Mucosa of stomach (tissue), 1 donor: ENCODE measurements at regions not wholly inside any gene's neighbourhood (a gene's known extent, or its start where the extent isn't known, plus 50 kb on each side); places are given as distances from the start of the nearest gene placed in this dataset.
"Not testable (repeated sequence)": the region's sequence is repeated elsewhere in the genome, so short reads cannot be mapped to it uniquely, and the experiment has no call there.

Experiments used
- H3K27me3 ChIP-seq: one replicate; pipeline ENCODE4 v1.7.0; 2013; ENCODE audit warnings: mild to moderate bottlenecking, low read length; ENCODE audit not compliant: control insufficient read depth, insufficient read depth
- H3K36me3 ChIP-seq: one replicate; pipeline ENCODE4 v1.7.0; 2013; ENCODE audit warnings: low read length; ENCODE audit not compliant: control insufficient read depth, insufficient read depth
- H3K4me1 ChIP-seq: one replicate; pipeline ENCODE4 v1.7.0; 2013; ENCODE audit warnings: mild to moderate bottlenecking, low read length; ENCODE audit not compliant: control insufficient read depth, insufficient read depth
- H3K4me3 ChIP-seq: one replicate; pipeline ENCODE4 v1.7.0; 2013; ENCODE audit warnings: low read length
- H3K9ac ChIP-seq: one replicate; pipeline ENCODE4 v1.7.0; 2013; ENCODE audit warnings: mild to moderate bottlenecking, low read length, moderate library complexity
- H3K9me3 ChIP-seq: one replicate; pipeline ENCODE4 v1.7.0; 2013; ENCODE audit warnings: mild to moderate bottlenecking, low read length, moderate library complexity; ENCODE audit not compliant: control insufficient read depth
- donor health status: Pancreatic carcinoma.

DNA sequence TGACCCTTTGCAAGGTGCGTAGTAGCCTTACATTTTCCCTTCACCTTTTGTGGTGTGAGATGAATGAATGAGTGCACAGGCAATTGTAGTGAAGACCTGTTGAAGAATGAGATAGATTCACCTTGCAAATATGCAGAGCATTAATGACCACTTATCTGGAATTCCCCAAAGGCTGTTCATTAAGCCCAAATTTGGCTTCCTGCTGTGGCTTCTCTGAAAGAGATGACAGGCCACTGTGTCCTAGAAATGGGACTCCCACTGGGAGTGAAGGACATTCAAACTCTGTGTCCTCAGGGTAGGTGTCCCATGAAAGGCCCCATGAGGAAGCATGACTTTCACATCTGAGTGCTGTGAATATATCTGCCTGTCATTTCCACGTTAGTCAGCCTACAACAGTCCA lies 1821.8 kb upstream of the PIK3C3 start:
- Histone ChIP-seq H3K9ac (no peak overlapping the region), H3K9me3 (no peaks in the 10 kb centered on the region), H3K4me1 (no peaks in the 10 kb centered on the region), H3K36me3 (no peaks in the 10 kb centered on the region), H3K27me3 (no peaks in the 10 kb centered on the region), H3K4me3 (no peak overlapping the region)

DNA sequence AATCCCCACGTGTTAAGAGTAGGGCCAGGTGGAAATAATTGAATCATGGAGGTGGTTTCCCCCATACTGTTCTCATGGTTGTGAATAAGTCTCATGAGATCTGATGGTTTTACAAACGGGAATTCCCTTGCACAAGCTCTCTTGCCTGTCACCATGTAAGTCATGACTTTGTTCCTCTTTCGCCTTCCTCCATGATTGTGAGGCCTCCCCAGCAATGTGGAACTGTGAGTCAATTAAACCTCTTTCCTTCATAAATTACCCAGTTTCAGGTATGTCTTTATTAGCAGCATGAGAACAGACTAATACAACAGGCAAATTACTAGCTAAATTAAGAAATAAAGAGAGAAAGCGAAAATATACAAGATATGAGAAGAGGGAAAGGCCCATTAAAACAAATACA lies 1822.6 kb upstream of the PIK3C3 start:
- H3K4me3 ChIP-seq, H3K4me1 ChIP-seq, H3K27me3 ChIP-seq, H3K9me3 ChIP-seq, H3K9ac ChIP-seq, H3K36me3 ChIP-seq: not testable (repeated sequence)

DNA sequence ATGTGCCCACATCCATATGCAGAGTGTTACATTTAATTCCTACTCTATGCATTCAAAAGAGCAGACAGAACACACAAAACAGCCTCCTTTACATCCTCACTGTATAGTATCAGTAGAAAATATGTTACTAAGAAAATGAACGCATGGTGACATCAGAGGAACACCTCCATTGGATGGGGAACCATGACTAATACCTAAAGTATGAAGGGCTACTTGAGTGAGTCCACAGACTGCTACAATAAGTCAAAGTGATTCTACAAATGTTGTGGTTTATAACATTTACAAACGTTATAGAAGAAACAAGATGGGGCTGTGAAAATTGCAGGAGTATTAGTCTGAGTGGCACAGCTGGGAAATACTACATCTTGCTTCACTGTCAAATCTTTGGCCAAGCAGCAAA lies 1830.9 kb upstream of the PIK3C3 start:
- H3K4me1 ChIP-seq, result no peaks in the 10 kb centered on the region
- H3K9ac ChIP-seq, result no peak overlapping the region
- no peaks in the 10 kb centered on the region for H3K9me3 ChIP-seq
- no peaks in the 10 kb centered on the region for H3K36me3 ChIP-seq
- H3K4me3 ChIP-seq, result no peak overlapping the region
- no peaks in the 10 kb centered on the region for H3K27me3 ChIP-seq

DNA sequence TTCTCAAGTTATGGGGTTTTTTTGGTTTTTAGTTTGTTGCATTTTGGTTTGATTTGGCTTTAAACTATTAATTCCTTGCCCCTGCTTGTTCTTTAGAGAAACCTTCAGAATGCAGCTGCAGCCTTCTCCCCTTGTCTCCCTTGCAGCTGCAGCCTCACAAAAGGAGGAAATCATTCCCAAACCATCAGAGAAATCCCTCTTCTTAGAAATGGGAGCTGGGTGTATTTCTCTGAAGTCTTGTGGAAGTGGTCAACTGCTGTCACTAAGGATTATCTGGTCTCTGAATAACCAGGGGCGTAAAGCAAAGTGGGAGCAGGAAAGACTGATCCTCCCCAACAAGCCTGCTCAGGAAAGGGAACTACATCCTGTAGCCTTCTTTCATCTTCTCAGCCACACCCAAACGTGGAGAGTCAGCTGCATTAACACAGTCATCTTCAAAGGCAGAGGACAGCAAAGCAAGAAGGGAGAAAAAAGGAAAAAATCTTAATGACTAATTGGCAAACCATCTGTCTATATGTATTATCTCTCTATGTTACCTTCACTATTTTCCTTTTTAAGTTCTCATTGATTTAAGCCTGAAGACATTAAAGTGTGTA lies 1834.1 kb upstream of the PIK3C3 start:
- H3K27me3 ChIP-seq, result no peaks in the 10 kb centered on the region
- H3K9ac ChIP-seq, result no peak overlapping the region
- H3K4me3 ChIP-seq, result no peak overlapping the region
- no peaks in the 10 kb centered on the region for H3K36me3 ChIP-seq
- no peaks in the 10 kb centered on the region for H3K4me1 ChIP-seq
- no peaks in the 10 kb centered on the region for H3K9me3 ChIP-seq

DNA sequence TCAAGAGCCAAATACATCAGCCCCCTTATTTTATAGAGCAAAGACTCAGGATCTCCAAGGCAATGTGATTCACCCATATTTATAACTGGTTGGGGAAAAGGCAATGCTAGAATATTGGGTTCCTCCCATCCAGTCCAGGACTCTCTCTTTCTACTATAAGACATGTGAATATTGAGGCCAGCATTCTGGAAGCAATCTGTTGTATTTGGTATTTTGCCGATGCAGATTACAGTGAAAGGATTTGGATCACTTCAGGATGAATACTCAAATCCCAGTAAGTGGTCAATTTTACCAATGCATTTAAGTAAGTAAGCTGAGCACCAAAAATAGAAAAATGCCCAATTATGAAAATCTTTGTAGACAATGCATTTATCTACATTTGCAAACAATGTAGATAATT lies 1834.7 kb upstream of the PIK3C3 start:
- Histone ChIP-seq H3K36me3 (no peaks in the 10 kb centered on the region), H3K9me3 (no peaks in the 10 kb centered on the region), H3K27me3 (no peaks in the 10 kb centered on the region), H3K4me3 (no peak overlapping the region), H3K4me1 (no peaks in the 10 kb centered on the region), H3K9ac (no peak overlapping the region)

DNA sequence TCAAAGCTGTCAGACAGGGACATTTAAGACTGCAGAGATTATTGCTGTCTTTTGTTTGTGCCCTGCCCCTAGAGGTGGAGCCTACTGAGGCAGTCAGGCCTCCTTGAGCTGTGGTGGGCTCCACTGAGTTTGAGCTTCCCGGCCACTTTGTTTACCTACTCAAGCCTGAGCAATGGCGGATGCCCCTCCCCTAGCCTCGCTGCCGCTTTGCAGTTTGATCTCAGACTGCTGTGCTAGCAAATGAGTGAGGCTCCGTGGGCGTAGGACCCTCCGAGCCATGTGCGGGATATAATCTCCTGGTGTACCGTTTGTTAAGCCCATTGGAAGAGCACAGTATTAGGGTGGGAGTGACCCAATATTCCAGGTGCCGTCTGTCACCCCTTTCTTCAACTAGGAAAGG lies 1835.5 kb upstream of the PIK3C3 start:
- not testable (repeated sequence) for H3K36me3 ChIP-seq, H3K9me3 ChIP-seq, H3K4me3 ChIP-seq, H3K4me1 ChIP-seq, H3K9ac ChIP-seq, H3K27me3 ChIP-seq

DNA sequence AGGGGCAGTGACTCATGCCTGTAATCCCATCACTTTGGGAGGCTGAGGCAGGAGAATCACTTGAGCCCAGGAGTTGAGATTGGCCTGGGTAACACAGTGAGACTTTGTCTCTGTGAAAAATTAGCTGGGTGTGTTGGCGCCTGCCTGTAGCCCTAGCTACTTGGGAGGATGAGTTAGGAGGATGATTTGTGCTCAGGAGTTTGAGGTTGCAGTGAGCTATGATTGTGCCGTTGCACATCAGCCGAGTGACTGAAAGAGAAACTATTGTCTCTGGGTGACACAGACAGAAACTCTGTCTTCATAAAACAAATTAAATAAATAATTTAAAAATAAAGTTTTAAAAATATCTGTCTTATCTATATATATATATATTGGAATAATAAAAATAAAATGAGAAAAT lies 1844.6 kb upstream of the PIK3C3 start:
- H3K9ac ChIP-seq, result no peak overlapping the region
- H3K36me3 ChIP-seq, result no peaks in the 10 kb centered on the region
- no peak overlapping the region for H3K4me3 ChIP-seq
- H3K4me1 ChIP-seq, result no peaks in the 10 kb centered on the region
- H3K9me3 ChIP-seq, result no peaks in the 10 kb centered on the region
- H3K27me3 ChIP-seq, result no peaks in the 10 kb centered on the region

DNA sequence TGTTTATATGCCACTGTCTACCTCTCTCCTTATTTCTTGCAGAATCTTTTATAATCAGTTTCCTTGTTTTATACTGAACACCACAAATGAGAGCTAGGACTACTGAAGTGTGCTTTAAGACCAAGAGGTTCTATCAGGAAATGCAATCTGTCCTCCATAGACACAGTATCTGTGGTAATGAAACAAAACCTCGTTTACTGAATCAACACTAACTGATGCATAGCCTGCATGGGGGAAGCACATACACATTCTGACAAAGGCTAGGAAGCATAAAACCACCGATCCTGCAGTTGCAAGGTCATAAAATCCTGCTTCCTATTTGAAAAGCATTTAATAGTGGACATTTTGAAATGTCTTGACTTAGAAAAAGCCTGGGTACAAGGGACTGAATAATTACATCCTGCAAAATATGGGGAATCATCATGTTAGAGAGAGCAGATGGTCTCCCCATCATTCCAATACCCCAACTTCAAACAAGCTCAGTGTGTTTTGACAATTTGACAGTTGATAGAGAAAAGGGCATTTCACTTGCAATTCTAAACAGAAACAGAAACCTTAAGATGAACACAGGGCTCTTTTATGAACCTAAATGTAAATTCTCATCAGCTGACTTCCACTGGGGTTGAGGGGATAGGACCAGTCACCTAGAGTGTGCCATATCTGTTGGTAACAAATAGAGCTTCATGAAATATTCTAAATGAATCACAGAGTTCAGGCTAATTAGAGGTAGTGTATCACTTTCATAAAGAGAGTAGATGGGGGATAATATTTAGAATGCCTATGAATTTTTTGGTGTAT lies 1845.6 kb upstream of the PIK3C3 start:
- Histone ChIP-seq H3K9ac (no peak overlapping the region), H3K36me3 (no peaks in the 10 kb centered on the region), H3K9me3 (no peaks in the 10 kb centered on the region), H3K4me1 (no peaks in the 10 kb centered on the region), H3K27me3 (no peaks in the 10 kb centered on the region), H3K4me3 (no peak overlapping the region)

DNA sequence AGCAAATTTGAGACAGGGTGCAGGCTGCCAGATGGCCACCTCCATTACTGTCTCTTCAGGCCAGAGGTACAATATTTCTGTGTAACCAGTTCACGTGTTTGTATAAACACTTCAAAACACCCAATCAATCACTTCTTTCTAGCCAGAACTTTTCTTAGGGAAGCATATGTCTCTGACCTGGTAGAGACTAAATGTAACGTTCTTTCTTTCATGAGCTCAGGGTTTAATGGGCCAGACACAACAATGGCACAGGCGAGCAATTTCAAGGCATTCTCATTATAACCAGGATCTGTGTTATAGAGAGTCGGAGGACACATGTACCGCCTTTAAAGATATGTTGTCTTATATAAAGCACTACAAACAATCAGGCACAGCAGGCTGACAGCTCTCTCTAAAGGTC lies 1846.4 kb upstream of the PIK3C3 start:
- Histone ChIP-seq H3K36me3 (no peaks in the 10 kb centered on the region), H3K4me3 (no peak overlapping the region), H3K9ac (no peak overlapping the region), H3K27me3 (no peaks in the 10 kb centered on the region), H3K4me1 (no peaks in the 10 kb centered on the region), H3K9me3 (no peaks in the 10 kb centered on the region)

DNA sequence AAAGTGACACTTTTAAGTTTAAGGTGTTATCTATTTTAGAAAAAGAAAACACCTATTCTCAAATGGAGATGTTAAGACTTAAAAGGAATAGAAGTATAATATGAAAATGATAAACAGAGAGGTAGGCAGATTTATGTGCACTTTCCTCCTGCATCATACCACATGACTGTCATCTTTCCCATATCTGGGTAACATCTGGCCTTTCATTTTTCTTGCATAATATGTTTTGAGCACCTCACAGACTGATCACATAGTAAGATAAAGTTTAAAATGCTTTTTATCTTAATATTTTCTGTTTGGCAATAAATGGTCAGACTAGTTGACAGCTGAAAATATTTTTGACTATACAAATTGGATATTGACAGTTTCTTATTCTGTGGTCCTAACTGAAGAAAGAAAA lies 1852.1 kb upstream of the PIK3C3 start:
- no peaks in the 10 kb centered on the region for H3K4me1 ChIP-seq
- no peaks in the 10 kb centered on the region for H3K9me3 ChIP-seq
- H3K36me3 ChIP-seq, result no peaks in the 10 kb centered on the region
- no peaks in the 10 kb centered on the region for H3K27me3 ChIP-seq
- no peak overlapping the region for H3K9ac ChIP-seq
- no peak overlapping the region for H3K4me3 ChIP-seq

DNA sequence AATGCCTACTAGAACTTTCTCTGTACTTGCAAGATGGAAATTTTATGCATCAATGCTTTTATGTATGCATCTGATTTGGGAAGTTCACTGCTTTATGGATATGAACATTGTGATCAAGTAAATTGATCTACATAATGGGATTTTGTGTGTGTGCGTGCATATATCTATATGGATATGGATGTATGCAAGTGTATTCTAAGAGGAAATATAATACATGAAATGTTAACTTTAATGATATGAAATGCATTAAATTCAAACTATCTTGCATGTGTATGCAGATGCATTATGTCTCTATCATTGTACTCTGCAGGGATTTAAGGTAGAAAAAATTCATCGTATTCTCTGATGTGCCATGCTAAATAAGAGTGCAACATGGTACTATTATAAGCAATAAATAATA lies 1855.4 kb upstream of the PIK3C3 start:
- Histone ChIP-seq H3K4me1 (no peaks in the 10 kb centered on the region), H3K36me3 (no peaks in the 10 kb centered on the region), H3K27me3 (no peaks in the 10 kb centered on the region), H3K4me3 (no peak overlapping the region), H3K9ac (no peak overlapping the region), H3K9me3 (no peaks in the 10 kb centered on the region)

DNA sequence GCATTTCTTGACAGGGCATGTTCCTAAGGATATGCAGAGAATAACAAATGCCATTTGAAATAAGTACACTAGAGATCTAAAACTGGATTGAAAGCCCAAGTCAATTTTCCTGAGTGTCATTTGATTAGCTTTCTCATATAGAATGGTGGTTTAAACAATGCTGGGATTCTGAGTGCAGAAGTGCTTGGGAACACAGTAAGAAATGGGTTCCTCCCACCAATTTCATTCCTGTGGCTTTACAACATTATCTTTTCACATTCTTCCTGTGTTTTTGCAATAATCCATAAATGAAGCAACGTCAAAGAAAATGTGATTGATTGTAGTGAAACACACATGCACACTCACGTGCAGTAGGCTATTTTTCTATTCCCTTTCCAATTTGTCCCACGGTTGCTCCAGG lies 1858.4 kb upstream of the PIK3C3 start:
- Histone ChIP-seq H3K27me3 (no peaks in the 10 kb centered on the region), H3K36me3 (no peaks in the 10 kb centered on the region), H3K4me1 (no peaks in the 10 kb centered on the region), H3K9me3 (no peaks in the 10 kb centered on the region), H3K9ac (no peak overlapping the region), H3K4me3 (no peak overlapping the region)

DNA sequence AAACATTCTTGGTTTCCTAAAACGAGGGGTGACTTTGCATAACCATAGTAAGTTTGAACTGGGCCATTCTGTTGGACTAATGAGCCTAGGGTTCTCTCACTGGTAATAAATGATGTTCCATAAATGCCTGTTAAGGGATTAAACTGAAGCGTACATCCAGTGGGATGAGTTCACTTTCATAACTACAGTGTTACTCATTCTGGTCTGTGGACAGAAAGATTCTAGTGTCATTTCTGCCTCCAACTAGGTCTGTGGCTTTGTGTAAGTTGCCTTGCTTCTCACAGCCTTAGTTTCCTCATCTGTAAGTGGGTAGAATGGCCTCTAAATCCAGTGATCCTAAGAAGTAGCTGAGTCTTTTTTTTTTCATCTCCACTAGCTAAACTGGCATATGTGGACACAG lies 1860.6 kb upstream of the PIK3C3 start:
- no peak overlapping the region for H3K4me3 ChIP-seq
- no peaks in the 10 kb centered on the region for H3K36me3 ChIP-seq
- no peak overlapping the region for H3K9ac ChIP-seq
- no peaks in the 10 kb centered on the region for H3K27me3 ChIP-seq
- H3K4me1 ChIP-seq, result no peaks in the 10 kb centered on the region
- no peaks in the 10 kb centered on the region for H3K9me3 ChIP-seq
